ENCODE measurements at regions not wholly inside any gene's neighbourhood (a gene's known extent, or its start where the extent isn't known, plus 50 kb on each side); places are given as distances from the start of the nearest gene placed in this dataset.

- 88 to 94% (median 90%) methylated on average over 7 of the region's 7 CpGs for WGBS, 5 donors
- DNase-seq: no peak
- TF ChIP-seq POLR2A (IDR thresholded peaks at IDR 0.05) (no peak), CTCF (IDR thresholded peaks at IDR 0.05 in 8 of 11, conservative IDR thresholded peaks at IDR 0.05 in 3 of 11) (no peak), POLR2AphosphoS5 (IDR thresholded peaks at IDR 0.05) (no peak)
- H3K4me3 ChIP-seq: no peak overlapping the region
- H3K4me1 ChIP-seq: no peaks in the 10 kb centered on the region
- H3K36me3 ChIP-seq: no peaks in the 10 kb centered on the region
- no peak overlapping the region for H3K27ac ChIP-seq
- H3K9me3 ChIP-seq: no peaks in the 10 kb centered on the region
- intact Hi-C loops (cut with DNase I; ENCODE audit: low total_unique reads): no loop called here
- no peaks in the 10 kb centered on the region for H3K27me3 ChIP-seq (replicated peaks in 1 of 7)
These were observed 267.8 kb downstream of the SHOX2 start for GRCh38 chr3:157838457-157838856.

- no peak overlapping the region for H3K27ac ChIP-seq
- TF ChIP-seq POLR2AphosphoS5 (IDR thresholded peaks at IDR 0.05): no peak
- TF ChIP-seq POLR2A (IDR thresholded peaks at IDR 0.05): no peak
- no peak for TF ChIP-seq CTCF (IDR thresholded peaks at IDR 0.05 in 8 of 11, conservative IDR thresholded peaks at IDR 0.05 in 3 of 11)
- DNase-seq: no peak
- no peaks in the 10 kb centered on the region for H3K4me1 ChIP-seq
- WGBS, 5 donors: 93 to 97% (median 94%) methylated on average over 1 of the region's 1 CpG
- no peaks in the 10 kb centered on the region for H3K9me3 ChIP-seq
- intact Hi-C loops (cut with DNase I; ENCODE audit: low total_unique reads): no loop called here
- no peaks in the 10 kb centered on the region for H3K27me3 ChIP-seq (replicated peaks in 1 of 7)
- H3K36me3 ChIP-seq: no peaks in the 10 kb centered on the region
- H3K4me3 ChIP-seq: no peak overlapping the region
These were observed 268.9 kb downstream of the SHOX2 start for GRCh38 chr3:157837336-157837735.

- no peak overlapping the region for H3K27ac ChIP-seq
- DNase-seq: no peak
- H3K4me3 ChIP-seq: no peak overlapping the region
- H3K36me3 ChIP-seq: no peaks in the 10 kb centered on the region
- no peaks in the 10 kb centered on the region for H3K9me3 ChIP-seq
- no peaks in the 10 kb centered on the region for H3K4me1 ChIP-seq
- TF ChIP-seq CTCF (IDR thresholded peaks at IDR 0.05 in 8 of 11, conservative IDR thresholded peaks at IDR 0.05 in 3 of 11): no peak
- no peak for TF ChIP-seq POLR2A (IDR thresholded peaks at IDR 0.05)
- no peak for TF ChIP-seq POLR2AphosphoS5 (IDR thresholded peaks at IDR 0.05)
- 74 to 87% (median 81%) methylated on average over 7 of the region's 7 CpGs for WGBS, 5 donors
- intact Hi-C loops (cut with DNase I; ENCODE audit: low total_unique reads): no loop called here
- no peaks in the 10 kb centered on the region for H3K27me3 ChIP-seq (replicated peaks in 1 of 7)
These were observed 270.2 kb downstream of the SHOX2 start for GRCh38 chr3:157836022-157836421.

GRCh38 chr3:157832588-157832987 is 273.6 kb downstream of the SHOX2 start:
- H3K4me3 ChIP-seq: no peak overlapping the region
- no peaks in the 10 kb centered on the region for H3K36me3 ChIP-seq
- intact Hi-C loops (cut with DNase I; ENCODE audit: low total_unique reads): no loop called here
- H3K27me3 ChIP-seq (replicated peaks in 1 of 7): no peaks in the 10 kb centered on the region
- TF ChIP-seq POLR2A (IDR thresholded peaks at IDR 0.05) (no peak), POLR2AphosphoS5 (IDR thresholded peaks at IDR 0.05) (no peak), CTCF (IDR thresholded peaks at IDR 0.05 in 8 of 11, conservative IDR thresholded peaks at IDR 0.05 in 3 of 11) (no peak)
- no peak overlapping the region for H3K27ac ChIP-seq
- DNase-seq: no peak
- no peaks in the 10 kb centered on the region for H3K4me1 ChIP-seq
- 83 to 94% (median 88%) methylated on average over 3 of the region's 3 CpGs for WGBS, 5 donors
- peaks cover 0 to 32% (median 20%) of the 10 kb centered on the region in 8 donors for H3K9me3 ChIP-seq
